GM19395 (cell line): ENCODE measurements at regions not wholly inside any gene's neighbourhood (a gene's known extent, or its start where the extent isn't known, plus 50 kb on each side); places are given as distances from the start of the nearest gene placed in this dataset.

ENCODE experiments used
- ATAC-seq: cut with Tn5 transposase; IDR thresholded peaks from one replicate; pipeline ENCODE4 v1.9.1; 2021; ENCODE audit warnings: mild to moderate bottlenecking, moderate library complexity; ENCODE audit not compliant: unreplicated experiment

- no peak for ATAC-seq
Observed at GRCh38 chr17:69943058-69943457, 132.0 kb upstream of the KCNJ16 start.

GRCh38 chr17:69944406-69944805, 130.6 kb upstream of the KCNJ16 start:
- ATAC-seq: no peak

GRCh38 chr17:69945698-69946185, 129.3 kb upstream of the KCNJ16 start:
- ATAC-seq: no peak

- ATAC-seq: no peak
Observed at GRCh38 chr17:69947027-69947759, 127.8 kb upstream of the KCNJ16 start.

- ATAC-seq: no peak
Observed at GRCh38 chr17:69948406-69948805, 126.6 kb upstream of the KCNJ16 start.

- no peak for ATAC-seq
Observed at GRCh38 chr17:69949496-69949895, 125.5 kb upstream of the KCNJ16 start.

GRCh38 chr17:69949973-69950695, 124.9 kb upstream of the KCNJ16 start:
- ATAC-seq: no peak

- ATAC-seq: no peak
Observed at GRCh38 chr17:69950701-69951418, 124.2 kb upstream of the KCNJ16 start.

GRCh38 chr17:69954241-69954925, 120.6 kb upstream of the KCNJ16 start:
- no peak for ATAC-seq

- no peak for ATAC-seq
Observed at GRCh38 chr17:69958063-69958462, 117.0 kb upstream of the KCNJ16 start.

GRCh38 chr17:69959283-69959682, 115.7 kb upstream of the KCNJ16 start:
- ATAC-seq: no peak

GRCh38 chr17:69960755-69961154, 114.3 kb upstream of the KCNJ16 start:
- no peak for ATAC-seq

GRCh38 chr17:69961501-69962145, 113.4 kb upstream of the KCNJ16 start:
- no peak for ATAC-seq

- ATAC-seq: no peak
Observed at GRCh38 chr17:69962436-69962995, 112.5 kb upstream of the KCNJ16 start.

- no peak for ATAC-seq
Observed at GRCh38 chr17:69967910-69968411, 107.1 kb upstream of the KCNJ16 start.

GRCh38 chr17:69969897-69970296, 105.1 kb upstream of the KCNJ16 start:
- no peak for ATAC-seq

- ATAC-seq: no peak
Observed at GRCh38 chr17:69972251-69972650, 102.8 kb upstream of the KCNJ16 start.

- no peak for ATAC-seq
Observed at GRCh38 chr17:69975808-69976207, 99.2 kb upstream of the KCNJ16 start.

GRCh38 chr17:69978056-69978646, 96.9 kb upstream of the KCNJ16 start:
- no peak for ATAC-seq

- ATAC-seq: no peak
Observed at GRCh38 chr17:69981441-69981840, 93.6 kb upstream of the KCNJ16 start.
